GM19438 (cell line): ENCODE measurements at regions not wholly inside any gene's neighbourhood (a gene's known extent, or its start where the extent isn't known, plus 50 kb on each side); places are given as distances from the start of the nearest gene placed in this dataset.

Experiments
- ATAC-seq: cut with Tn5 transposase; IDR thresholded peaks from one replicate; pipeline ENCODE4 v1.9.1; 2021; ENCODE audit warnings: low read depth; ENCODE audit not compliant: unreplicated experiment

GRCh38 chr18:45363196-45363595, 252.1 kb upstream of the SLC14A2 start:
- ATAC-seq, result no peak

GRCh38 chr18:45365835-45366234, 249.4 kb upstream of the SLC14A2 start:
- no peak for ATAC-seq

GRCh38 chr18:45370255-45371010, 244.8 kb upstream of the SLC14A2 start:
- no peak for ATAC-seq

GRCh38 chr18:45373286-45373880, 241.9 kb upstream of the SLC14A2 start:
- ATAC-seq, result no peak

GRCh38 chr18:45374236-45374635, 241.0 kb upstream of the SLC14A2 start:
- no peak for ATAC-seq

GRCh38 chr18:45374878-45375630, 240.2 kb upstream of the SLC14A2 start:
- ATAC-seq, result no peak

- ATAC-seq, result no peak
These were observed 239.1 kb upstream of the SLC14A2 start for GRCh38 chr18:45376193-45376592.

GRCh38 chr18:45378308-45378707, 237.0 kb upstream of the SLC14A2 start:
- ATAC-seq, result no peak

- ATAC-seq, result no peak
These were observed 236.3 kb upstream of the SLC14A2 start for GRCh38 chr18:45378933-45379332.

GRCh38 chr18:45379903-45380302, 235.4 kb upstream of the SLC14A2 start:
- ATAC-seq, result no peak

- no peak for ATAC-seq
These were observed 234.0 kb upstream of the SLC14A2 start for GRCh38 chr18:45381282-45381681.

GRCh38 chr18:45383228-45383627, 232.0 kb upstream of the SLC14A2 start:
- no peak for ATAC-seq

GRCh38 chr18:45384137-45384961, 230.9 kb upstream of the SLC14A2 start:
- peak; percentile 68 for ATAC-seq

GRCh38 chr18:45384962-45385315, 230.3 kb upstream of the SLC14A2 start:
- no peak for ATAC-seq

- no peak for ATAC-seq
These were observed 229.1 kb upstream of the SLC14A2 start for GRCh38 chr18:45386041-45386655.

- ATAC-seq, result no peak
These were observed 228.0 kb upstream of the SLC14A2 start for GRCh38 chr18:45387229-45387628.

- no peak for ATAC-seq
These were observed 216.8 kb upstream of the SLC14A2 start for GRCh38 chr18:45398448-45398847.

GRCh38 chr18:45399146-45399545, 216.1 kb upstream of the SLC14A2 start:
- ATAC-seq, result no peak

- no peak for ATAC-seq
These were observed 215.6 kb upstream of the SLC14A2 start for GRCh38 chr18:45399643-45400042.

- ATAC-seq, result no peak
These were observed 212.7 kb upstream of the SLC14A2 start for GRCh38 chr18:45402485-45403056.
